ENCODE measurements at regions not wholly inside any gene's neighbourhood (a gene's known extent, or its start where the extent isn't known, plus 50 kb on each side); places are given as distances from the start of the nearest gene placed in this dataset.

DNA sequence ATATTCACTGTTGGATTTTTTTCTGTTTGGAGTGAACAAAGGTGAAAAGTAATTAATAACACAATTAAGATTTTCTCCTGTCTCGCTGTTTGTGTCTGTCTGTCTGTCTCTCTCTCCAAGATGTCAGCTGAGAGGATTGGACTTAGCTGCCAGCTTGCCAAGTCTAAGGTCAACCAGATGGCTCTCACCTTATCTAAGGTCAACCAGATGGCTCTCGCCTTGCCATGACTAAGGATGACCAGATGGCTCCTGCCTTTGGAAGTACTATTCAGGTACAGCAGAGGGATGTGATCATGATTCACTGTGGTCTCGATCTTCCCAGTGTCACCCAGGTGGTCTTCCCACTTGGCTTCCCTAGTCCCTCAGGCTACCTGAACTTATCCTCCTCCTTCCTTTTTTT, 1436.4 kb downstream of the UQCRFS1 start:
- no peak for DNase-seq

DNA sequence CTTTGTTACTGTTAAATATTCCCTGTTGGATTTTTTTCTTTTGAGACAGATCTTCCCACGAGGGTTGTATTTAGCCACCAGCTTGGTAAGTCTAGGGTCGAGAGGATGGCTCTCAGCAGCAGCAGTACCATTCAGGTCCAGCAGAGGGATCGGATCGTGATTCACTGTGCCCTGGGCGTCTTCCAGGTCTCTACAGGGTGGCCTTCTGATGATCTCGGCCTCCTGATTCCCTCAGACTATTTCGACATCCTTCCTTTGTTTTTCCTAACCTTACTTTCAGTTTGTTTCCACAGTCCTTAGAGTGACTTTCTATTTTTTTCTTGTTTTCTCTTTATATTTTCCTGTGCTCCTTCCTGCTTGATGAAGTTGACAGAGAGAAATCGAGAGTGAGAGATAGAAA, 1436.9 kb downstream of the UQCRFS1 start:
- DNase-seq: no peak

DNA sequence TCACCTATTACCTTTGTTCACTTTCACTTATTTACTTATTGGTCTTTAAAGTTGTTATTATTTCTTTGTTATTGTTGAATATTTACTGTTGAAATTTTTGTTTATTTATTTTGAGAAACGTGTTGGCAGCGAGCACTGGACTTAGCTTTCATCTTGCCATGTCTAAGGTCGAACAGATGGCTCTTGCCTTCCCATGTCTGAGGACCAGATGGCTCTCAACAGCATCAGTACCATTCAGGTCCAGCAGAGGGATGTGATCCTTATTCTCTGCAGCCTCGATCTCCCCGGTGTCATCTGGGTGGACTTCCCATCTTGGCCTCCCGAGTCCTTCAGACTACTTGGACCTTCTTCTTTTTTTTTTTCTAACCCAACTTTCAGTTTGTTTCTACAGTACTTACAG, 1437.6 kb downstream of the UQCRFS1 start:
- no peak for DNase-seq

DNA sequence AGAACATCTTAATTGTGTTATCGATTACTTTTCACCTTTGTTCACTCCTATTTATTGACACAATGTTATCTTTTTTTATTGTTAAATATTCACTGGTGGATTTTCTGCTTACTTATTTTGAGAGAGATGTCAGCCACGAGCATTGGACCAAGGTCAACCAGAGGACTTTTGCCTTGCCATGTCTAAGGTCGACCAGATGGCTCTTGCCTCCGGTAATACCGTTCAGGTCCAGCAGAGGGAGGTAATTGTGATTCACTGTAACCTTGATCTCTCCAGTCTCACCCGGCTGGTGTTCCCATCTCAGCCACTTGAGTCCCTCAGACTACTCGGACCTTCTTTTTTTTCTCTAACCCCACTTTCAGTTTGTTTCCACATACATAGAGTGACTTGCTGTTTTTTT, 1438.1 kb downstream of the UQCRFS1 start:
- DNase-seq: no peak

DNA sequence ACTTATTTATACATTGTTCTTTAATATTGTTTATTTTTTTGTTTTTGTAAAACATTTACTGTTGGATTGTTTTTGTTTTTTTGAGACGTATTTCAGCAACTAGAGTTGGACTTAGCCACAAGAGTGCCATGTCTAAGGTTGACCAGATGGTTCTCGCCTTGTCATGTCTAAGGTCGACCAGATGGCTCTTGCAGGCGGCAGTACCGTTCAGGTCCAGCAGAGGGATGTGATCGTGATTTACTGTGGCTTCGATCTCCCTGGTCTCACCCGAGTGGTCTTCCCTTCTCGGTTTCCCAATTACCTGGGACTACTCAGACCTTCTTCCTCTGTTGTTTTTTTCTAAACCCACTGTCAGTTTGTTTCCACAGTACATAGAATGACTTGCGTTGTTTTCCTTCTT, 1438.6 kb downstream of the UQCRFS1 start:
- DNase-seq: no peak

DNA sequence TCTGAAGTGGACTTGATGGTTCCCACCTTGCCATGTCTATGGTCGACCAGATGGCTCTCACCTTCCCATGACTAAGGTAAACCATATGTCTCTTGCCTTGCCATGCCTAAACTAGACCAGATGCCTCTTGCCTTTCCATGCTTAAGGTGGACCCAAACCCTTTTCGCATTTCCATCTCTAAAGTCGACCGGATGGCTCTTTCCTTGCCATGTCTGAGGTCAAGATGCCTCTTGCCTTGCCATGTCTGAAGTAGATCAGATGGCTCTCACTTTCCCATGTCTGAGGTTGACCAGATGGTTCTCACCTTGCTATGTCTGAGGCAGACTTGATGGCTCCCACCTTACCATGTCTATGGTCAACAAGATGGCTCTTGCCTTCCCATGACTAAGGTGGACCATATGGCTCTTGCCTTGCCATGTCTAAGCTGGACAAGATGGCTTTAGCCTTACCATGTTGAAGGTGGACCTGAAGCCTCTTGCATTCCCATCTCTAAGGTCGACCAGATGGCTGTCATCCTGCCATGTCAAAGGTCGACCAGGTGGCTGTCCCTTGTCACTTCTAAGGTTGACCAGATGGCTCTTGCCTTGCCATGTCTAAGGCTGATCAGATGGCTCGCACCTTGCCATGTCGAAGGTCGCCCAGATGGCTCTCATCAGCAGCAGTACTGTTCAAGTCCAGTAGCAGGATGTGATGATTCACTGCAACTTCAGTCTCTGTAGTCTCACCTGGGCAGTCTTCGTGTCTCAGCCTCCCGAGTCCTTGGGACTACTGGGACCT, 1439.4 kb downstream of the UQCRFS1 start:
- no peak for DNase-seq

DNA sequence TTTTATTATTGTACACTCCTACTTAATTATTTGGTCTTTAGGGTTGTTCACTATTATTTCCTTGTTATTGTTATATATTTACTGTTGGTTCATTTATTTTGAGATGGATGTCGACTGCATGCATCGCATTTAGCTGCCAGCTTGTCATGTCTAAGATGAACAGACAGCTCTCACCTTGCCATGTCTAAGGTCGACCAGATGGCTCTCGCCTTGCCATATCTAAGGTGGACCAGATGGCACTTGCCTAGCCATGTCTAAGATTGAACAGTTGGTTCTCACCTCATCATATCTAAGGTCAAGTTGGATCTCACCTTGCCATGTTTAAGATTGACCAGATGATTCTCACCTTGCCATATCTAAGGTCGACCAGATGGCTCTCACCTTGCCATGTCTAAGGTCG, 1440.9 kb downstream of the UQCRFS1 start:
- no peak for DNase-seq

DNA sequence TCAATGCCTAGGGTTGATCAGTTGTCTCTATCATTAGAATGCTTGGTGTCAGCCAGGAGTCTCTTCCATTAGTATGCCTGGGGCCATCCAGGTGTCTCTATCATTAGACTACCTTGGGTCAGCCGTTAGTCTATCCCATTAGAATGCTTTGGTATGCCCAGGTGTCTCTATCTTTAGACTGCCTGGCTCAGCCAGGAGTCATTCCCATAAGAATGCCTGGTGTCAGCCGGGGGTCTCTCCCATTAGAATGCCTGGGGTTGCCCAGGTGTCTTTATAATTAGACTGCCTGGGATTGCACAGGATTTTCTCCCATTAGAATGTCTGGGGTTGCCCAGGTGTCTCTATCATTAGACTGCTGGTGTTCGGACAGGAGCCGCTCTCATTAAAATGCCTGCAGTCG, 1442.9 kb downstream of the UQCRFS1 start:
- DNase-seq: no peak

DNA sequence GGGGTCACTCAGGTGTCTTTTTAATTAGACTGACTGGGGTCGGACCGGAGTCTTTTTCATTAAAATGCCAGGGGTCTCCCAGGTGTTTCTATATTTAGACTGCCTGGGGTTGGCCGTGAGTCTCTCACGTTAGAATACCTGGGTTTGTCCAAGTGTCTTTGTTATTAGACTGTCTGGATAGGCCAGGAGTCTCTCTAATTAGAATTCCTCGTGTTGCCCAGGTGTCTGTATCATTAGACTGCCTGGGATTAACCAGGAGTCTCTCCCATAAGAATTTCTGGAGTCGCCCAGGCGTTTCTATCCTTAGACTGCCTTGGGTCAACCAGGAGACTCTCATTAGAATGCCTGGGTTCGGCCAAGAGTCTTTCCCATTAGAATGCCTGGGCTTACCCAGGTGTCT, 1445.7 kb downstream of the UQCRFS1 start:
- no peak for DNase-seq

DNA sequence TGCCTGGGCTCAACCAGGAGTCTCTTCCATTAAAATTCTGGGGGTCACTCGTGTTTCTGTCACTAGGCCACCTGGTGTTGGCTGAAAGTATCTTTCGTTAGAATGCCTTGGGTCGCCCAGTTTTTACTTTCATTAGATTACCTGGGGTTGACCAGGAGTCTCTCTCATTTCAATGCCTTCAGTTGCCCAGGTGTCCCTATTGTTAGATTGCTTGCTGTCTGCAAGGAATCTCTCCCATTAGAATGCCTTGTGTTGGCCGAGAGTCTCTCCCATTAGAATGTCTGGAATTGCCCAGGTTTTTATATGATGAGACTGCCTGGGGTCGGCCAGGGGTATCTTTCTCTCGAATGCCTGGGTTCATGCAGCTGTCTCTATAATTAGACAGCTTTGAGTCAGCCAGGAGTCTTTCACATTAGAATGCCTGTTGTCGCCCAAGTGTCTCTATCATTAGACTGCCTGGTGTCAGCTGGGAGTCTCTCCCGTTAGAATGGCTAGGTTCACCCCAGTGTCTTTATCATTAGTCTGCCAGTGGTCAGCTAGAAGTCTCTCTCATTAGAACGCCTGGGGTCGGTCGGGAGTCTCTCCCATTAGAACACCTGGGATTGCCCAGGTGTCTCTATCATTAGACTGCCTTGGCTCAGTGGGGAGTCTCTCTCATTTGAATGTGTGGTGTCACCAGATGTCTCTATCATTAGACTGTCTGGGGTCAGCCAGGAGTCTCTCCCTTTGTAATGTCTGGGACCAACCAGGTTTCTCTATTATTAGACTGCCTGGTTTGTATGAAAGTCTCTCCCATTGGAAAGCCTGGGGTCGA, 1446.8 kb downstream of the UQCRFS1 start:
- DNase-seq: no peak

DNA sequence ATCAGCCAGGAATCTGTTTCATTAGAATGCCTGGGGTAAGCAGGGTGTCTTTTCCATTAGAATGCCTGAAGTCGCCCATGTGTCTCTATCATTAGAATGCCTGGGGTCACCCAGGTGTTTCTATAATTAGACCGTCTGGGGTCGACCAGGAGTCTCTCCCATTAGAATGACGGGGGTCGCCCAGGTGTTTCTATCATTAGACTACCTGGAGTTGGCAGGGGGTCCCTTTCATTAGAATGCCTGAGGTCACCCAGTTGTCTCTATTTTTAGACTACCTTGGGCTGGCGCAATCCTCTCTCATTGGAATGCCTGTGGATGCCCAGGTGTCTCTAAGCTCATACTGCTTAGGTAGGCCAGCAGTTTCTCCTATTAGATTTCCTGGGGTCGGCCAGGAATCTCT, 1447.6 kb downstream of the UQCRFS1 start:
- no peak for DNase-seq

DNA sequence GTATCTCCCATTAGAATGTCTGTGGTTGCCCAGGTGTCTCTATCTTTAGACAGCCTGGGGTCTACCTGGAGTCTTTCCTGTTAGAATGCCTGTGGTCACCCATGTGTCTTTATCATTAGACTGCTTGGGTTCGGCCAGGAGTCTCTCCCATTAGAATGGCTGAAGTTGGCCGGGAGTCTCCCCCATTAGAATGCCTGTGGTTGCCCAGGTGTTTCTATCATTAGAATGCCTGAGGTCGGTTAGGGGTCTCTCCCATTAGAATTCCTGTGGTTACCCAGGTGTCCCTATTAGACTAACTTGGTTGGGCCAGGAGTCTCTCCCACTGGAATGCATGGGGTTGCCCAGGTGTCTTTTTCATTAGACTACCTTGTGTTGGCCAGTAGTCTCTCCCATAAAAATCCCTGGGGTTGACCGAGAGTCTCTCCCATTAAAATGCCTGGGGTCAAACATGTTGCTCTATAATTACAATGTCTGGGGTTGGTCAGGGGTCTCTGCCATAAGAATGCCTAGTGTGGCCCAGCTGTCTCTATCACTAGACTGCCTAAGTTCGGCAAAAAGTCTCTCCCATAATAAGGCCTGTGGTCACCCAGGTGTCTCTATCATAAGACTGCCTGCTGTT, 1448.7 kb downstream of the UQCRFS1 start:
- no peak for DNase-seq

DNA sequence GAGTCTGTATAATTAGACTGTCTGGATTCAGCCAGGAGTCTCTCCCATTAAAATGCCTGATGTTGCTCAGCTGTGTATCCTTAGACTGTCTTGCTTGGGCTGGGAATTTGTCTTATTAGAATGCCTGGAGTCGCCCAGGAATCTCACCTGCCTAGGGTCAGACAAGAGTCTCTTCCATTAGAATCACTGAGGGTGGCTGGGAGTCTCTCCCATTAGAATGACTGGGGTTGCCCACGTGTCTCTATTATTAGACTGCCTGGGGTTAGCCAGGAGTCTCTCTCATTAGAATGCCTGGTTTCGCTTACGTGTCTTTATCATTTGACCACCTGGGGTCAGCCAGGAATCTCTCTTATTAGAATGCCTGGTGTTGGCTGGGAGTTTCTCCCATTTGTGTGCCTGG, 1450.0 kb downstream of the UQCRFS1 start:
- no peak for DNase-seq

DNA sequence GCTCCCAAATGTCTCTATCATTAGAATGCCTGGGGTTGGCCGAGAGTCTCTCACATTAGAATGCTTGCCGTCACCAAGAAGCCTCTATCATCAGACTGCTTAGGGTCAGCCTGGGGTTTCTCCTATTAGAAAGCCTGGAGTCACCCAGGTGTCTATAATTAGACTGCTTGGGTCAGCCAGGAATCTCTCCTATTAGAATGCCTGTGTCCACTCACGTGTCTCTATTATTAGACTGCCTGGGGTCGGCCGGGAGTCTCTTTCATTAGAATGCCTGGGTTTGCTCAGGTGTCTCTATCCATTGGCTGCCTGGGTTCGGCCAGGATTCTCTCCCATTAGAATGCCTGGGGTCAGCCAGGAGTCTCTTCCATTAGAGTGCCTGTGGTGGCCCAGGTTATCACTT, 1453.1 kb downstream of the UQCRFS1 start:
- no peak for DNase-seq

DNA sequence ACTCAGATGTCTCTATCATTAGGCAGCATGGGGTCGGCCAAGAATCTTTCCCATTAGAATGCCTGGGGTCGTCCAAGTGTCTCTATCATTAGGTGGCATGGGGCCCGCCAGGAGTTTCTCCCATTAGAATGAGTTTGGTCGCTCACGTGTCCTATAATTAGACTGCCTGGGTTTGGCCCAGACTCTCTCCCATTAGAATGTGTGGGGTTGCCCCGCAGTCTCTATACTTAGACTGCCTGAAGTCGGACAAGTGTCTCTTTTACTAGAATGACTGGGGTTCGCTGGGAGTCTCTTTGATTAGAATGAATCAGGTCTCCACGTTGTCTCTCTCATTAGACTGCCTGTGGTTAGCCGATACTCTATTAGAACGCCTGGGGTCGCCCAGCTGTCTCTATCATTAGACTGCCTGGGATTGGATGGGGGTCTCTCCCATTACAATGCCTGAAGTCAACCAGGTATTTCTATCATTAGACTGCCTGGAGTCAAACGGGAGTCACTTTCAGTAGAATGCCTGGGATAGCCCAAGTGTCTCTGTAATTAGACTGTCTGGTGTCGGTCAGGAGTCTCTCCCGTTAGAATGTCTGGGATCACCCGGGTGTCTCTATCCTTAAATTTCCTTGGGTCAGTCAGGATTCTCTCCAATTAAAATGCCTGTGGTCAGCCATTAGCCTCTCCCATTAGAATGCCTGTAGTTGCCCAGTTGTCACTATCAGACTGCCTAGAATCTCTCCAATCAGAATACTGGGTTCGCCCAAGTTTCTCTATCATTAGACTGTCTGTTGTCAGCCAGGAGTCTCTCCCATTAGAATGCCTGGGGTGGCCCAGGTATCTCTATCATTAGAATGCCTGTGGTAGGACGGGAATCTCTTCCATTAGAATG, 1454.1 kb downstream of the UQCRFS1 start:
- no peak for DNase-seq

DNA sequence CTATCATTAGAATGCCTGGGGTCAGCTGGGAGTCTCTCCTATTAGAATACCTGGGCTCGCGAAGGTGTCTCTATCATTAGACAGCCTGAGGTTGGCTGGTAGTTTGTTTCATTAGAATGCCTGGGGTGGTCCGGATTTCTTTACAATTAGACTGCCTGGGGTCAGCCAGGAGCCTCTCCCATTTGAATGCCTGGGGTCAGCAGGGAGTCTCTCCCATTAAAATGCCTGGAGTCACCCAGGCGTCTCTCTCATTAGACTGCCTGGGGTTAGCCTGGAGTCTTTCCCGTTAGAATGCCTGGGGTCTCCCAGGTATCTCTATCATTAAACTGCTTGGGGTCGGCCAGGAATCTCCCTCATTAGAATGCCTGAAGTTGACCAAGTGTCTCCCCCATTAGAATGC, 1458.3 kb downstream of the UQCRFS1 start:
- DNase-seq: no peak

DNA sequence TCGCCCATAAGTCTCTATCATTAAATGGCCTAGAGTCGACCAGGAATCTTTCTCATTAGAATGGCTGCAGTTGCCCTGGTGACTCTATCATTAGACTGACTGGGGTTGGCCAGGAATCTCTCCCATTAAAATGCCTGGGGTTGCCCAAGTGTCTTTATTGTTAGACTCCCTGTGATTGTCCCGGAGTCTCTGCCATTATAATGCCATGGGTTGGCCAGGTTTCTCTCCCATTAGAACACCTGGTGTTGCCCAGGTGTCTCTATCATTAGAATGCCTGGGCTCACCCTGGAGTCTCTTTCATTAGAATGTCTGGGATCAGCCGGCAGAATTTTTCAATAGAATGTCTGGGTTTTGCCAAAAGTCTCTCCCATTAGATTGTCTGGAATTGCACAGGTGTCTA, 1459.3 kb downstream of the UQCRFS1 start:
- DNase-seq: no peak

DNA sequence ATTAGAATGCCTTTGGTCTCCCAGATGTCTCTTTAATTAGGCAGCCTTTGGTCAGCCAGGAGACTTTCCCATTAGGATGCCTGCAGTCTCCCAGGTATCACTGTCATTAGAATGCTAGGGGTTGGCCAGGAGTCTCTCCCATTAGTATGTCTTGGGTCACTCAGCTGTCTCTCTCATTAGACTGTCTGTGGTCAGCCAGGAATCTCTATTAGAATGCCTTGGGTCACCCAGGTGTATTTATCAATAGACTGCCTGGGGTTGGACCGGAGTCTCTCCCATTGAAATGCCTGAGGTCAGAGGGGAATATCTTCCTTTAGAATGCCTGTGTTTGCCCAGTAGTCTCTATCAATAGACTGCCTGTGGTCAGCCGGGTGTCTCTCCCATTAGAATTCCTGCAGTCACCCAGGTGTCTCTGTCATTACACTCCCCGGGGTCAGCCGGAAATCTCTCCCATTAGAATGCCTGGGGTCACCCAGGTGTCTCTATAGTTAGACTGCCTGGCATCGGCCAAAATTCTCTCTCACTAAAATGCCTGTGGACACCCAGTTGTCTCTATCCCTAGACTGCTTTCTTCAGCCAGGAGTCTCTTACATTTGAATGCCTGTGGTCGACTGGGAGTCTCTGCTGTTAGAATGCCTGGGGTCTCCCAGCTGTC, 1460.3 kb downstream of the UQCRFS1 start:
- DNase-seq: no peak

DNA sequence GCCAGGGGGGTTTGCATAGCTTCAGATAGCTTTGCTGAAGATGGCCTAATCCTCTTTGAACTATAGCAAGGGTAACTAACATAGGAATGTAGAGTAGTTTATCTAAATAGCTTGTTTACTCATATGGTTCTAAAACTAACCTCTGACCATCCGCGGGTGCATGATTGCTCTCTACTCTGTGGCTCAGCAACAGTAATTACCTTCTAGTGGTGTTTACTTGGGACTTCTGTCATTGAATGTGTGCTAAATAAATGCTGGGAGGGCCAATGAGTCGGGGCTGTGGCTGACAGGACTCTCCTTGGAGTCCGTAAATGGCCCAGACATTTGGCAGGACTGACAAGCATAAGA, 1461.9 kb downstream of the UQCRFS1 start:
- DNase-seq: no peak

DNA sequence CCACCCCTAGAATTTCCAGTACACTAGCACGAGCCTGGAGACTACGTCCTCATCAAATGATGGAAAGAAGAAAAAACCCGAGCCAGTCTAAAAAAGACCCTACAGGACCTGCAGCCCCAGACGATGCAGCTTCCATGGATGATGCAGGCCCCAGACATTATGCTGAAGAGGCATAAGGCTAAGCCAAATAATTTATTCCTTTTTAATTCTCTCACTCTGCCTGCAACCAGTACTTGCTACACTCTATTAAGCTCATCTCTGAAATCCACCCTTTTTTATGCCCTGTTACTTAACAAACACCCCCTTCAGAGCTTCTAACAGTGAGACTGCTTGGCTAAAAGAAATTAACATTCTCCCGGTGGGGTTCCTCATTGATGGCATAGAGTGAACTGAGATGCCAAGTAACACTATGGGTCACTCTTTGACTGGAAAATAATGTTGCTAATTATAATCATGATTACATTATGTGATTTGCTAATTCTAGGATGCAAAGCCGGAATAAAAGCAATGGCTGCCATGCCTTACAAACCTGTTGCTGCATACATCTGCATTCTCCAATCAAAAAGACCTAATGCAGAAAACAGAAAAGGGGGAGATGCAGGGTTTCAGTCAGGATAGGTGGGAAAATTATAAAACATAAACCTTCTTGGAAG, 1462.4 kb downstream of the UQCRFS1 start:
- DNase-seq: no peak

DNA sequence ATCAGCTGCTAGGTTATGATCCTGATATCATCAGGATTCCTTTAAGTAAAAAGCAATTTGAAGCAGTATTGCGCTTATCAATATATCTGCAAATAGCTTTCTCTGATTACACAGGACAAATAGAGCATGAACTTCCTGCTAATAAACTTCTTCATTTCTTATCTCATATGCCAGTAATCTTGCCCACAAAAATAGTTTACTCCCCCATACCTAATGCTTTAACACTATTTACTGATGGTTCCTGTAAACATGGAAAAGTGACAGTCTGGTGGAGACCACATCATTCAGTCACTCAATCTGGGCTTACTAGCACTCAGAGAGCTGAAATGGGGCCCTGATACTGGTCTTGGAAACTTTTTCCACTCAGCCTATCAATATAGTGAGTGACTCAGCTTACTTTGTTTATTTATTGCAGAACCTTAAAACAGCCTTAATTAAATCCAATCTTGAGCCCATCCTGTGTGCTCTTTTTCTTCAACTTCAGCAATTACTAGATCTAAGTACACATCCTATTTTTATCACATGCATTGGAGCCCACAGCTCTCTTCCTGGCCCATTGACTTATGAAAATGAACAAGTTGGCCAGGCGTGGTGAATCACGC, 1464.3 kb downstream of the UQCRFS1 start:
- DNase-seq: no peak
